PC-3 (cell line): ENCODE measurements at regions not wholly inside any gene's neighbourhood (a gene's known extent, or its start where the extent isn't known, plus 50 kb on each side); places are given as distances from the start of the nearest gene placed in this dataset.

ENCODE experiments used
- ATAC-seq: fragments of 200-7000 bp; cut with Tn5 transposase; 2 replicates; pipeline ENCODE4 v1.9.1; 2020; ENCODE audit warnings: mild to moderate bottlenecking, moderate library complexity
- BruUV-seq: library from RNA; stranded (reverse); fragments of 400-500 nt; replicated peaks from 2 replicates; lab custom pipeline; 2021; lab: Mats Ljungman, UMichigan
- CTCF ChIA-PET: fragments of 300-600 bp; sonication (Branson Sonifier 250); formaldehyde crosslinking; loops from one replicate; lab custom pipeline; 2022; ENCODE audit warnings: antibody characterized with exemption; lab: Charles Lee
- POLR2A ChIA-PET: fragments of 300-600 bp; sonication (Branson Sonifier 250); formaldehyde crosslinking; loops from one replicate; lab custom pipeline; 2022; ENCODE audit warnings: antibody characterized with exemption; ENCODE audit not compliant: unreplicated experiment; lab: Charles Lee
- DNase-seq: peaks from one replicate; pipeline ENCODE4 v3.0.0-alpha.2; 2015
- H2AFZ ChIP-seq: fragments of 300-600 bp; sonication (generic); 2 replicates; pipeline ENCODE4 v1.6.0; 2016; ENCODE audit warnings: antibody characterized with exemption, low read length
- H3F3A ChIP-seq: fragments of 300-600 bp; sonication (generic); one replicate; pipeline ENCODE4 v1.6.0; 2017; ENCODE audit warnings: antibody characterized with exemption, low read length, control low read depth, mild to moderate bottlenecking; ENCODE audit not compliant: unreplicated experiment
- H3K27ac ChIP-seq: fragments of 300-600 bp; sonication (generic); 2 replicates; pipeline ENCODE4 v1.5.1; 2016; ENCODE audit warnings: mild to moderate bottlenecking, low read length
- H3K27me3 ChIP-seq: fragments of 300-600 bp; sonication (generic); 2 replicates; pipeline ENCODE4 v1.6.1; 2016; ENCODE audit warnings: low read length, mixed read lengths
- H3K36me3 ChIP-seq: fragments of 300-600 bp; sonication (generic); 2 replicates; pipeline ENCODE4 v1.6.1; 2016; ENCODE audit warnings: low read depth, mixed run types, low read length, mixed read lengths
- H3K4me1 ChIP-seq: fragments of 300-600 bp; sonication (generic); 2 replicates; pipeline ENCODE4 v1.5.1; 2016; ENCODE audit warnings: low read length; ENCODE audit not compliant: insufficient read depth
- H3K4me2 ChIP-seq: fragments of 300-600 bp; sonication (generic); 2 replicates; pipeline ENCODE4 v1.6.0; 2016; ENCODE audit warnings: low read length
- H3K4me3 ChIP-seq: fragments of 300-600 bp; sonication (generic); 2 replicates; pipeline ENCODE4 v1.5.1; 2016; ENCODE audit warnings: mild to moderate bottlenecking, low read length, mixed read lengths
- H3K79me2 ChIP-seq: fragments of 300-600 bp; sonication (generic); 2 replicates; pipeline ENCODE4 v1.6.1; 2017; ENCODE audit warnings: low read length, mixed read lengths
- H3K9ac ChIP-seq: fragments of 300-600 bp; sonication (generic); 2 replicates; pipeline ENCODE4 v1.6.0; 2016; ENCODE audit warnings: mild to moderate bottlenecking, low read length
- H3K9me2 ChIP-seq: fragments of 300-600 bp; sonication (generic); replicated peaks from 2 replicates; pipeline ENCODE4 v1.6.1; 2016; ENCODE audit warnings: mixed run types, low read length, mixed read lengths
- H3K9me3 ChIP-seq: fragments of 300-600 bp; sonication (generic); 2 replicates; pipeline ENCODE4 v1.6.1; 2016; ENCODE audit warnings: low read length, mixed read lengths
- H4K20me1 ChIP-seq: fragments of 300-600 bp; sonication (generic); 2 replicates; pipeline ENCODE4 v1.6.1; 2016; ENCODE audit warnings: low read length, mixed read lengths
- CTCF ChIP-seq: fragments of 300-600 bp; sonication (generic); conservative IDR thresholded peaks from 2 replicates; pipeline ENCODE4 v1.5.1; 2017; ENCODE audit warnings: antibody characterized with exemption, low read depth, mild to moderate bottlenecking, low read length
- EZH2 ChIP-seq: fragments of 300-600 bp; sonication (generic); IDR thresholded peaks from one replicate; pipeline ENCODE4 v1.6.1; 2017; ENCODE audit warnings: antibody characterized with exemption, mild to moderate bottlenecking, low read length; ENCODE audit not compliant: unreplicated experiment
- EZH2phosphoT487 ChIP-seq: fragments of 300-600 bp; sonication (generic); IDR thresholded peaks from 2 replicates; pipeline ENCODE4 v1.6.1; 2018; ENCODE audit warnings: mild to moderate bottlenecking, antibody characterized with exemption, low read length, borderline replicate concordance
- intact Hi-C: fragments of 100-400 bp; cut with micrococcal nuclease; formaldehyde crosslinking; loops from 2 replicates; pipeline ENCODE4 v1.9.0; 2023

DNA sequence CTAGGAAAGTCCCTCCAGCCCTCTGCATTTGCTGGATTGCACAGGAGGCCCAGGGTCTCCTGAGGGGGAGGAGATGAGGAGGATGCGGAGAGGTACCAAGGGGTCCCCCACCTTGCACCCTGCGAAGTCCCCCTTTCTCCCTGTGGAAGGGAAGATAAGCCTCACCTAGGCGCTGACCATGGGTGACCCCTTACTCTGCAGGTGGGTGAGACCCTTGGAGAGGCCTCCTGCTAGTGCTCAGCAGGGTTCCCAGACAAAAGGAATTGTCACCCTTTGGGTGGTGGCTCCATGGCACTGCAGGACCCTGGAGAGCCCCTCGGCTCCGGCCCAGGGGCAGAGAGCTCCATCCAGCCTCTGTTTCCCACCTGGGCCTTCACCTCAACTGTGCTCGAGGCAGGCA, 107.0 kb upstream of the RET start:
- ChIA-PET CTCF (no interaction called here), POLR2A (no interaction called here)
- H3K9me2 ChIP-seq: no peaks in the 10 kb centered on the region
- no peak overlapping the region for H3K9ac ChIP-seq
- no TSS peak for BruUV-seq
- no peaks in the 10 kb centered on the region for H3K9me3 ChIP-seq
- no peak overlapping the region for H3K4me2 ChIP-seq
- H3F3A ChIP-seq: no peaks in the 10 kb centered on the region
- H3K4me3 ChIP-seq: no peak overlapping the region
- H3K27me3 ChIP-seq: peaks cover 35% of the 10 kb centered on the region
- H3K27ac ChIP-seq: no peak overlapping the region
- H3K36me3 ChIP-seq: no peaks in the 10 kb centered on the region
- DNase-seq (no peak), ATAC-seq (no peak)
- H3K79me2 ChIP-seq: no peaks in the 10 kb centered on the region
- no peak for TF ChIP-seq CTCF
- no peaks in the 10 kb centered on the region for H3K4me1 ChIP-seq
- no peaks in the 10 kb centered on the region for H4K20me1 ChIP-seq
- no peak overlapping the region for H2AFZ ChIP-seq
- intact Hi-C loops: no loop called here

DNA sequence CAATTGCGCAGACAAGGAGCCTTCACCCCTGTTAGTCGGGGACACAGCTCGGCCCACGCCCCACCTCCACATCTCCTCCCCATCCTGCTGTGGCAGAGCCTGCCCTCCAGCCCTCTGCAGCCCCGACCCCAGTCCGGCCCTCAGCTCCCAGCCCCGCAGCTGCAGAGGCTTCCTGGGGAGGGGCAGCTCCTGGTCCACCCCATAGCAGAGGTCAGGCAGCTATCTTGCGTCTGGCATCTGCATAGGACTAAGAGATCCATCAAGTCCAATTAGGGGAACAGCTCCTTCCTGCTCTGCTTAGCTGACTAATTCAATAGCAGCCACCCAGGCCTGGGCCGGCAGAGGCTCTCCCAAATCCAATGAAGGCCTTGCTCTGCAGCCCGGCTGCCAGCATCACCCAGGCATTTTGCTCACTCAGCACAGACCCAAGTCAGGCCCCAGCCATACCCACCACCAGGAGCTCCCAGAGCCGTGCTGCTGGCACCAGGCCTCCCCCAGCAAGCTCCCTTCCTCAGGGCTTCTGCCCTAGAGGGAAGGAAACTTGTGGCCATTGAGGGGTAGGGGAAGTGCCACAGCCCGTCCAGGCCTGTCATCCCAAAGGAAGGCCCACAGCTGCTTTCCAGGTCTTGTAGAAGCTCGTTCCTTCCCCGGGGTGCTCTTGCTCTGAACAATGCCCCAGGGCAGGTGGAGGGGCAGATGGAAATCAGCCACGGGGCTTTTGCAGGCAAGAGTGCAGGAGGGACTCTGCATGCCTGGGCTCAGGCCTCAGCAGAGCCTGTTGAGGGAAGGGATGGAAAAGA, 106.2 kb upstream of the RET start:
- Histone ChIP-seq H3K27ac (no peak overlapping the region), H3K9ac (no peak overlapping the region), H3K36me3 (no peaks in the 10 kb centered on the region), H3F3A (no peaks in the 10 kb centered on the region), H3K27me3 (peaks cover 30% of the 10 kb centered on the region), H3K79me2 (no peaks in the 10 kb centered on the region), H4K20me1 (no peaks in the 10 kb centered on the region), H3K4me2 (no peak overlapping the region), H3K4me1 (no peaks in the 10 kb centered on the region), H3K9me2 (no peaks in the 10 kb centered on the region), H3K4me3 (no peak overlapping the region), H2AFZ (no peak overlapping the region), H3K9me3 (no peaks in the 10 kb centered on the region)
- ChIA-PET CTCF (no interaction called here), POLR2A (no interaction called here)
- DNase-seq: no peak
- no peak for ATAC-seq
- intact Hi-C loops: no loop called here
- TF ChIP-seq EZH2 (no peak), EZH2phosphoT487 (no peak), CTCF (no peak)
- no TSS peak for BruUV-seq

GRCh38 chr10:42971251-42971599, 105.6 kb upstream of the RET start:
- intact Hi-C loops: no loop called here

More at GRCh38 chr10:42971251-42971599, 105.6 kb upstream of the RET start:
- H3K9ac ChIP-seq: no peak overlapping the region
- TF ChIP-seq EZH2phosphoT487: no peak
- no peak for TF ChIP-seq EZH2
- TF ChIP-seq CTCF: no peak
- H3K9me2 ChIP-seq: no peaks in the 10 kb centered on the region
- BruUV-seq: no TSS peak
- ATAC-seq (no peak), DNase-seq (no peak)
- no peak overlapping the region for H3K4me2 ChIP-seq
- no peaks in the 10 kb centered on the region for H3F3A ChIP-seq
- POLR2A ChIA-PET: no interaction called here
- H2AFZ ChIP-seq: no peak overlapping the region
- no peaks in the 10 kb centered on the region for H4K20me1 ChIP-seq
- no peaks in the 10 kb centered on the region for H3K36me3 ChIP-seq
- CTCF ChIA-PET: no interaction called here
- H3K9me3 ChIP-seq: no peaks in the 10 kb centered on the region
- H3K4me3 ChIP-seq: no peak overlapping the region
- H3K27ac ChIP-seq: no peak overlapping the region
- H3K79me2 ChIP-seq: no peaks in the 10 kb centered on the region
- no peaks in the 10 kb centered on the region for H3K4me1 ChIP-seq
- H3K27me3 ChIP-seq: peaks cover 25% of the 10 kb centered on the region
